IPS-20b (cell line): ENCODE measurements at regions not wholly inside any gene's neighbourhood (a gene's known extent, or its start where the extent isn't known, plus 50 kb on each side); places are given as distances from the start of the nearest gene placed in this dataset.

Experiments
- H3K27ac ChIP-seq: one replicate; pipeline ENCODE4 v1.5.1; 2013; ENCODE audit warnings: low read length
- H3K27me3 ChIP-seq: 2 replicates; pipeline ENCODE4 v1.6.1; 2013; ENCODE audit warnings: mild to moderate bottlenecking, low read length, inconsistent platforms; ENCODE audit not compliant: insufficient read depth
- H3K36me3 ChIP-seq: 2 replicates; pipeline ENCODE4 v1.6.1; 2013; ENCODE audit warnings: low read depth, mild to moderate bottlenecking, inconsistent platforms, low read length, moderate library complexity; ENCODE audit not compliant: insufficient read depth
- H3K4me1 ChIP-seq: 2 replicates; pipeline ENCODE4 v1.6.1; 2013; ENCODE audit warnings: mild to moderate bottlenecking, control low read depth, inconsistent platforms, low read length, moderate library complexity; ENCODE audit not compliant: insufficient read depth
- H3K4me3 ChIP-seq: 2 replicates; pipeline ENCODE4 v1.5.1; 2013; ENCODE audit warnings: mild to moderate bottlenecking, low read length, inconsistent platforms
- H3K9ac ChIP-seq: 2 replicates; pipeline ENCODE4 v1.6.1; 2013; ENCODE audit warnings: low read depth, mild to moderate bottlenecking, inconsistent platforms, low read length, moderate library complexity
- H3K9me3 ChIP-seq: 2 replicates; pipeline ENCODE4 v1.6.1; 2013; ENCODE audit warnings: mild to moderate bottlenecking, low read depth, low read length, inconsistent platforms; ENCODE audit not compliant: insufficient read depth

GRCh38 chr16:7183768-7184167 is 148.9 kb upstream of the RBFOX1 start:
- no peak overlapping the region for H3K4me3 ChIP-seq
- no peaks in the 10 kb centered on the region for H3K9me3 ChIP-seq
- no peaks in the 10 kb centered on the region for H3K36me3 ChIP-seq
- H3K27me3 ChIP-seq = no peaks in the 10 kb centered on the region; the same call in 1 of the 2 replicates
- no peak overlapping the region for H3K27ac ChIP-seq
- no peak overlapping the region for H3K9ac ChIP-seq
- no peaks in the 10 kb centered on the region for H3K4me1 ChIP-seq

GRCh38 chr16:7182510-7183109 is 150.0 kb upstream of the RBFOX1 start:
- H3K9ac ChIP-seq = no peak overlapping the region
- H3K9me3 ChIP-seq = no peaks in the 10 kb centered on the region
- no peaks in the 10 kb centered on the region for H3K27me3 ChIP-seq
- no peak overlapping the region for H3K4me3 ChIP-seq
- H3K4me1 ChIP-seq = no peaks in the 10 kb centered on the region
- no peaks in the 10 kb centered on the region for H3K36me3 ChIP-seq
- H3K27ac ChIP-seq = no peak overlapping the region

GRCh38 chr16:7177875-7178274 is 154.8 kb upstream of the RBFOX1 start:
- Histone ChIP-seq H3K27ac (no peak overlapping the region), H3K27me3 (no peaks in the 10 kb centered on the region), H3K9me3 (no peaks in the 10 kb centered on the region), H3K4me1 (no peaks in the 10 kb centered on the region), H3K36me3 (no peaks in the 10 kb centered on the region), H3K9ac (no peak overlapping the region), H3K4me3 (no peak overlapping the region)

DNA sequence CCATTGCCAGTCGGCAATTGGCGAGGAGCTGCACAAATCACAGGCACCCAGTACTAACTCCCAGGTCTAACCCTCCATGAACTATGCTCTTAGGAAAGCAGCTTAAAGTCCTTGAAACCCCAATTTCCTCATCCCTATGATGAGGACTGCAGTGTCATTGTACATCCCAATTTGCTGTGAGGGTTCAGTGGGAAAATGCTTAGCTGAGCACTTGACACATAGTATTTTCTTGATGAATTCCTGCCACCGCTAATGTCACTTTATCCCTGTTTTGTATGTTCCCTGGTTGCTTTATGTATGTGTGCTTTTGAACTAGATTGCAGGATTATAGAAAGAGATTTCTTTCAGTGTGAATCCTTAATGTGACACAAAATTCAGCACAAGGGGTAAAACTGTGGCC is 161.5 kb upstream of the RBFOX1 start:
- H3K36me3 ChIP-seq = no peaks in the 10 kb centered on the region
- no peaks in the 10 kb centered on the region for H3K9me3 ChIP-seq
- H3K4me3 ChIP-seq = no peak overlapping the region
- no peaks in the 10 kb centered on the region for H3K4me1 ChIP-seq
- H3K27me3 ChIP-seq = no peaks in the 10 kb centered on the region
- H3K9ac ChIP-seq = no peak overlapping the region
- no peak overlapping the region for H3K27ac ChIP-seq

DNA sequence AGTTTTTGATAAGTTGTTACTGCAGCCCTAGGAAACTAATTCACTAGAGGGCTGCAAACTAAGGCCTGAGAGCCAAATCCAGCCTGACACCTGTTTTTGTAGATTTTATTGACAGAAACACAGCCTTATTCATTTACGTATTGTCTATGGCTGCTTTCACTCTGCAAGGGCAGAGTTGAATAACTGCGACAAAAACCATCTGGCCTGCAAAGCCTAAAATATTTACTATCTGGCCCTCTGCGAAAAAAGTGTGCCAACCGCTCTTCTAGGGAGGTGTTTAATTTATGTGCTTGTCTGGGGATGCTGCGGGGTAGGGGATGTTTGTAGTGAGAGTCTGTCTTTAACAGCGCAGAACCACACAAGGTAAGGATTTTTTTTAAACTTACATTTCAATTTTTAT is 165.0 kb upstream of the RBFOX1 start:
- no peaks in the 10 kb centered on the region for H3K4me1 ChIP-seq
- no peaks in the 10 kb centered on the region for H3K9me3 ChIP-seq
- H3K27me3 ChIP-seq = no peaks in the 10 kb centered on the region
- no peaks in the 10 kb centered on the region for H3K36me3 ChIP-seq
- H3K27ac ChIP-seq = no peak overlapping the region
- no peak overlapping the region for H3K4me3 ChIP-seq
- no peak overlapping the region for H3K9ac ChIP-seq

DNA sequence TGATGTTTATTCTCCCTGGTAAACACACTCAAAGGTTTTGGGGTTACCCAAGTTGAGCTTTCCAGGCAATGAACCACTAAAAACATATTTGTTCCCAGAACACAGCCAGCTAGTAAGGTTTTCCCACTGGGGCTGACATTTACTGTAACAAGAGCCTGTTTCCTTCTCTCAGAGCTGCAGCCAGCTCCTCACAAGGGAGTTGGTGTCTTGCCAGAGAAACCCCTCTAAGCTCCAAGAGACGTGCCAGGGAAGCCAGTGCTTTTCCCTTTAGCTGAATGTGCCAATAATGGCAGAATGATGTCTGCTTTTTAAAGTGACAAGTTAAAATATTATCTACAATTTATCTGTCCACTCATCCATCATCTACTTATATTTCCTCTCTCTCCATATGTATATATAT is 170.8 kb upstream of the RBFOX1 start:
- Histone ChIP-seq H3K4me3 (no peak overlapping the region), H3K4me1 (no peaks in the 10 kb centered on the region), H3K9me3 (no peaks in the 10 kb centered on the region), H3K27ac (no peak overlapping the region), H3K36me3 (no peaks in the 10 kb centered on the region), H3K27me3 (no peaks in the 10 kb centered on the region), H3K9ac (no peak overlapping the region)

DNA sequence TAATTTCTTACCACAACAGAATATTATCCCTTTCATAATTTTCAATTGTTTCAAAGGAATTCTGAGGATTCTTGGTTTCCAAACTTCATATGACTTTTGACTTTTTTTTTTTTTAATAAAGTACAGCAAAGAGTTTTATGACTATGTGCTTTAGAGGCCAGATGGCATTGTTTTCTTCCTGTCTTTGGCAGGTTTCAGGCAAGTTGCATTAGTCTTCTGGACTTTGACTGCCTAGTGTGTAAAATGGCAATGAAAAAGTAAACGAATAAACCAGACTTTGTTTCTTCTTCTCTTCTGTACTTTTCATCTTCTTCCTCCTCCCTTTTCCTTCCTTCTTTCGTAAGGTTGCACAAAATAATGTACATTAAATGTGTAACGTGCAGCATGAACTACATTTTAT is 172.6 kb upstream of the RBFOX1 start:
- Histone ChIP-seq H3K27me3 (no peaks in the 10 kb centered on the region), H3K9me3 (no peaks in the 10 kb centered on the region), H3K27ac (no peak overlapping the region), H3K9ac (no peak overlapping the region), H3K4me1 (no peaks in the 10 kb centered on the region), H3K36me3 (no peaks in the 10 kb centered on the region), H3K4me3 (no peak overlapping the region)

- Histone ChIP-seq H3K4me1 (no peaks in the 10 kb centered on the region), H3K27me3 (no peaks in the 10 kb centered on the region), H3K36me3 (no peaks in the 10 kb centered on the region), H3K9me3 (no peaks in the 10 kb centered on the region), H3K9ac (no peak overlapping the region), H3K27ac (no peak overlapping the region), H3K4me3 (no peak overlapping the region)
Observed at GRCh38 chr16:7158481-7158880, 174.2 kb upstream of the RBFOX1 start.

DNA sequence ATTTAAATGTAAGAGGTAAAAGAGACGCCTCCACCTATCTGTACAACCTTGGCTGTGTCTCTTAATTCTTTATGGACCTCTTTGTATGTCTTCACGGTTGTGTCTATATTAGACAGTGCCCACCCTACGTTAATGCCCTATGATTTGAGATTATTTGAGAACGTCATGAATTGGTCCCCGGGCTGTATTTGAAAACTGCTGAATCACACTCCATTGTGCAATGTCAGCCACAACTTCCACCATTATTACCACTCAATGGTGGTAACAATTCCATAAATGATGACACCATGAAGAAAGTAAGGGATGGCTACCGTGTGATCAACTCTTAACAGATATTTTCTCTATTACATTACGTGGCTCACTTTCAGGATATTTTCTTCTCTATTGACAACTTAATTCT is 182.4 kb upstream of the RBFOX1 start:
- Histone ChIP-seq H3K9me3 (peaks cover 7% of the 10 kb centered on the region; the same call in 1 of the 2 replicates), H3K36me3 (no peaks in the 10 kb centered on the region), H3K27ac (no peak overlapping the region), H3K27me3 (no peaks in the 10 kb centered on the region), H3K9ac (no peak overlapping the region), H3K4me3 (no peak overlapping the region), H3K4me1 (no peaks in the 10 kb centered on the region; the same call in 1 of the 2 replicates)

DNA sequence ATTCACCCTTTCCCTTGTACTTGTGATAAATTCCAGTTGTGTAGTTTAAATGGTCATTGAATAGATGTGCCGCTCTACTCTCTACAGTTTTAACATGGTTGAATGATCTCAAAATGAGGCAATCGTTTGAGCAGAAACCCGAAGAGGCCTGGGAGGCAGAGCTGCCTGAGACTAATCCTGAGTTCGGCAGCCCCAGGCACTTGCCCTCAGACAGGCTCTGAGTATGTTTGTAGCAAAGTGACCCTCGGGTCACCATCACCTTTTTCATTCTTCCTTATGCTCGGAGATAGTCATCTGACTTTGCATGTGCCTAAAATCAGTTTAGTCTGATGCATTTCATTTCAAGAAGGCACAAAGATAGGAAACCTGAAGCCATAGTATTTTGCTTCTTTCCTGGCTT is 184.0 kb upstream of the RBFOX1 start:
- no peaks in the 10 kb centered on the region; the same call in 1 of the 2 replicates for H3K4me1 ChIP-seq
- H3K9ac ChIP-seq = no peak overlapping the region
- no peak overlapping the region for H3K27ac ChIP-seq
- H3K27me3 ChIP-seq = no peaks in the 10 kb centered on the region
- no peaks in the 10 kb centered on the region for H3K36me3 ChIP-seq
- peaks cover 7% of the 10 kb centered on the region; the same call in 1 of the 2 replicates for H3K9me3 ChIP-seq
- no peak overlapping the region for H3K4me3 ChIP-seq

DNA sequence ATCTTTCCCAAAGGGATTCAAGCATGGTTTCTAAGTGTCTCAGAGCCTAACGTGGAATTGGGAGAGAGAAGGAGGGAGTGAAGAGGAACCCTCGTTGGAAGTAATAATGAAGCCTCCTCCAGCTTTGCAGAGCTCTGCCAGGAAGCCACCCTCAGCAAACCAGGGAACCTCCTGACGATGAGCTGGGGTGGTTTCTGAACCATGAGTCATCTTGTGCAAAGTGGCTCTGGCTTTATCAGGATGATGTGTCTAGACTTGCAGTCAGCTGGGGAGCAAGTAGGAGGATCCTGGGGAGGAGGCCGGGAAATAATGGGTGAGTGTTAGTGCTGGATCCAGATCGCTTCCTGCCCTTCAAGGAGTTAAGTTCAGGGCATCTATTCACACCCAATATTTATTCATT is 191.7 kb upstream of the RBFOX1 start:
- Histone ChIP-seq H3K36me3 (no peaks in the 10 kb centered on the region), H3K4me1 (no peaks in the 10 kb centered on the region), H3K9ac (no peak overlapping the region), H3K9me3 (no peaks in the 10 kb centered on the region), H3K27me3 (no peaks in the 10 kb centered on the region), H3K27ac (no peak overlapping the region), H3K4me3 (no peak overlapping the region)

GRCh38 chr16:7137560-7138330 is 194.9 kb upstream of the RBFOX1 start:
- Histone ChIP-seq H3K4me1 (no peaks in the 10 kb centered on the region), H3K27ac (no peak overlapping the region), H3K36me3 (no peaks in the 10 kb centered on the region), H3K9ac (no peak overlapping the region), H3K4me3 (no peak overlapping the region), H3K9me3 (no peaks in the 10 kb centered on the region), H3K27me3 (no peaks in the 10 kb centered on the region)
